Astrocyte (in vitro differentiated cells and primary cell): ENCODE measurements at regions not wholly inside any gene's neighbourhood (a gene's known extent, or its start where the extent isn't known, plus 50 kb on each side); places are given as distances from the start of the nearest gene placed in this dataset.

ENCODE experiments used
- CTCF ChIP-seq: IDR thresholded peaks from 2 replicates; pipeline ENCODE4 v1.5.1; 2011; ENCODE audit warnings: low read depth, mild to moderate bottlenecking, inconsistent platforms, low read length, moderate library complexity; ENCODE audit not compliant: insufficient read depth
- EZH2 ChIP-seq: IDR thresholded peaks from 2 replicates; pipeline ENCODE4 v1.6.1; 2012; ENCODE audit warnings: mild to moderate bottlenecking, low read length, inconsistent platforms; ENCODE audit not compliant: insufficient read depth

- no peak for TF ChIP-seq EZH2
- TF ChIP-seq CTCF: no peak
These were observed 58.6 kb upstream of the NBPF3 start for GRCh38 chr1:21381354-21381753.
